OCI-LY1 (cell line): ENCODE measurements at regions not wholly inside any gene's neighbourhood (a gene's known extent, or its start where the extent isn't known, plus 50 kb on each side); places are given as distances from the start of the nearest gene placed in this dataset.

Source experiments
- EZH2 ChIP-seq: fragments of 200-600 bp; sonication (generic), shearing (Covaris generic); IDR thresholded peaks from 2 replicates; pipeline ENCODE4 v1.8.0; 2017; ENCODE audit warnings: borderline replicate concordance, mixed run types, mild to moderate bottlenecking, antibody characterized with exemption, low read length, moderate library complexity, mixed read lengths
- TF ChIP-seq, protein P1 (sequence below): fragments of 200-600 bp; sonication (generic), shearing (Covaris generic); IDR thresholded peaks from 2 replicates; pipeline ENCODE4 v1.5.1; 2017; ENCODE audit warnings: mild to moderate bottlenecking, antibody characterized with exemption, low read length, moderate library complexity, mixed read lengths

DNA sequence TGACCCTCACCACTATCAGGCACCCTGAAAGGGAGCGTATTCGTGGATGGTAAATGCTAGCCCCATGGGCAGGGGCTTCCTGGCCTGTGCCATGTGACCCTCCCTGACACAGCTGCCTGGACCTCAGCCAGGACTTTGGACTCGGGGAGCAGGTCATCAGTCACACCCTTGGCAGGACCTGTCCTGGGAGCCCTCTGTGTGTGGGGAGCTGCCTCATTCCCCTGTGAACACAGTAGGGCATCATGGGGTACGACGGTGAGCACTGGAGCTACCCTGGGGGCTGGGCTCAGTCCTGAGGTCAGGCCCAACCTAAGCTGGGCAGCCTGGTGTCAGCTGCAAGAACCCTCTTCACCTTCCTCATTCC is 129.3 kb upstream of the FAM20C start:
- TF ChIP-seq, protein P1, sequence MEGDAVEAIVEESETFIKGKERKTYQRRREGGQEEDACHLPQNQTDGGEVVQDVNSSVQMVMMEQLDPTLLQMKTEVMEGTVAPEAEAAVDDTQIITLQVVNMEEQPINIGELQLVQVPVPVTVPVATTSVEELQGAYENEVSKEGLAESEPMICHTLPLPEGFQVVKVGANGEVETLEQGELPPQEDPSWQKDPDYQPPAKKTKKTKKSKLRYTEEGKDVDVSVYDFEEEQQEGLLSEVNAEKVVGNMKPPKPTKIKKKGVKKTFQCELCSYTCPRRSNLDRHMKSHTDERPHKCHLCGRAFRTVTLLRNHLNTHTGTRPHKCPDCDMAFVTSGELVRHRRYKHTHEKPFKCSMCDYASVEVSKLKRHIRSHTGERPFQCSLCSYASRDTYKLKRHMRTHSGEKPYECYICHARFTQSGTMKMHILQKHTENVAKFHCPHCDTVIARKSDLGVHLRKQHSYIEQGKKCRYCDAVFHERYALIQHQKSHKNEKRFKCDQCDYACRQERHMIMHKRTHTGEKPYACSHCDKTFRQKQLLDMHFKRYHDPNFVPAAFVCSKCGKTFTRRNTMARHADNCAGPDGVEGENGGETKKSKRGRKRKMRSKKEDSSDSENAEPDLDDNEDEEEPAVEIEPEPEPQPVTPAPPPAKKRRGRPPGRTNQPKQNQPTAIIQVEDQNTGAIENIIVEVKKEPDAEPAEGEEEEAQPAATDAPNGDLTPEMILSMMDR, result no peak
- TF ChIP-seq EZH2, result no peak
